RWPE1 (cell line): ENCODE measurements at regions not wholly inside any gene's neighbourhood (a gene's known extent, or its start where the extent isn't known, plus 50 kb on each side); places are given as distances from the start of the nearest gene placed in this dataset.

ENCODE experiments used
- CTCF ChIA-PET: fragments of 350-600 bp; sonication (Branson Sonifier 250); formaldehyde crosslinking; extraction: SDS; loops from one replicate; lab custom pipeline; 2021; lab: Yijun Ruan, JAX
- POLR2A ChIA-PET: fragments of 400-600 bp; formaldehyde crosslinking; extraction: SDS; loops from one replicate; lab custom pipeline; 2020; ENCODE audit warnings: antibody characterized with exemption; ENCODE audit not compliant: low non-redundant PET; lab: Yijun Ruan, JAX
- DNase-seq: peaks from one replicate; pipeline ENCODE4 v3.0.0; 2012; ENCODE audit warnings: low spot score
- H3K27ac ChIP-seq: fragments of 450-650 bp; 2 replicates; pipeline ENCODE4 v1.5.1; 2017
- TF ChIP-seq, protein P1 (sequence below): fragments of 450-650 bp; conservative IDR thresholded peaks from 2 replicates; pipeline ENCODE4 v1.5.1; 2017; ENCODE audit warnings: low read depth, mild to moderate bottlenecking

GRCh38 chr7:32680259-32681173 lies 185.2 kb downstream of the AVL9 start:
- CTCF ChIA-PET = no interaction called here
- no peak overlapping the region for H3K27ac ChIP-seq
- POLR2A ChIA-PET = no interaction called here
- no peak for DNase-seq
- TF ChIP-seq, protein P1, sequence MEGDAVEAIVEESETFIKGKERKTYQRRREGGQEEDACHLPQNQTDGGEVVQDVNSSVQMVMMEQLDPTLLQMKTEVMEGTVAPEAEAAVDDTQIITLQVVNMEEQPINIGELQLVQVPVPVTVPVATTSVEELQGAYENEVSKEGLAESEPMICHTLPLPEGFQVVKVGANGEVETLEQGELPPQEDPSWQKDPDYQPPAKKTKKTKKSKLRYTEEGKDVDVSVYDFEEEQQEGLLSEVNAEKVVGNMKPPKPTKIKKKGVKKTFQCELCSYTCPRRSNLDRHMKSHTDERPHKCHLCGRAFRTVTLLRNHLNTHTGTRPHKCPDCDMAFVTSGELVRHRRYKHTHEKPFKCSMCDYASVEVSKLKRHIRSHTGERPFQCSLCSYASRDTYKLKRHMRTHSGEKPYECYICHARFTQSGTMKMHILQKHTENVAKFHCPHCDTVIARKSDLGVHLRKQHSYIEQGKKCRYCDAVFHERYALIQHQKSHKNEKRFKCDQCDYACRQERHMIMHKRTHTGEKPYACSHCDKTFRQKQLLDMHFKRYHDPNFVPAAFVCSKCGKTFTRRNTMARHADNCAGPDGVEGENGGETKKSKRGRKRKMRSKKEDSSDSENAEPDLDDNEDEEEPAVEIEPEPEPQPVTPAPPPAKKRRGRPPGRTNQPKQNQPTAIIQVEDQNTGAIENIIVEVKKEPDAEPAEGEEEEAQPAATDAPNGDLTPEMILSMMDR = no peak

GRCh38 chr7:32679192-32679591 lies 183.9 kb downstream of the AVL9 start:
- ChIA-PET POLR2A (no interaction called here), CTCF (interaction anchor here (0.6 kb wide), 1 partner anchor 188 kb away, joined by 4 read pairs; no protein-coding TSS in a partner anchor)
- no peak for DNase-seq
- TF ChIP-seq, protein P1 = no peak
- H3K27ac ChIP-seq = no peak overlapping the region

- POLR2A ChIA-PET = no interaction called here
- H3K27ac ChIP-seq = no peak overlapping the region
- CTCF ChIA-PET = interaction anchor here (1.0 kb wide), 1 partner anchor 11 kb away, joined by 3 read pairs; no protein-coding TSS in a partner anchor
- DNase-seq = no peak
- TF ChIP-seq, protein P1 = no peak
Observed at GRCh38 chr7:32677593-32677992, 182.3 kb downstream of the AVL9 start.

DNA sequence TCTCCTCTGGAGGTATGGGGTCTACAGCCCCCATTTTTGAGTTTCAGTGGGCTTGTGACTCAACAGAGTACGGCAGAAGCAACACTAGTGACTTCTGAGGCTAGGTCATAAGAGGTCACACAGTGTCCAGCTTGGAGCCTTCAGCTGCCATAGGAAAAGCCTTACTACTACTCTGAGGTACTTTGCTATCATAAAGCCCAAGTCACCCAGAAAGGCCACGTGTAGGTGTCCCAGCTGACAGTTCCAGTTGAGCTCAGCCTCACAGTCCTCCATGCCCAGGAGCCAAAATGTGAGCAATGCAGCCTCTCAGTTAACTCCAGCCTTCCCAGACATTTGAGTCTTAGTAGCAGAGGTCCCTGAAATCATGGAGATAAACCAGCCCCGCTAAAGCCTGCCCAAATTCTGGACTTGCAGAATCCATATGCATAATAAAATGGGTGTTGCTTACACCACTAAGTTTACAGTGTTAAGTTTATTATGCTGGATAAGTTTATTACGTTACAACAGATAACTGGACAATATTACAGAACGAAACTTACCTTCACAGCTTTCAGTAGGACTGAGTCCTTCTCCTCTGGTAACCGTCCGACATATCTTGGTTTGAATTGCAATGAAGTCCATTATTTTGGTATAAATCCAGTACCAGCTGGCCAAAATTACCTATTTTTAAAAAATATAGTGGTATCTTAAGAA lies 181.1 kb downstream of the AVL9 start:
- H3K27ac ChIP-seq = no peak overlapping the region
- ChIA-PET POLR2A (no interaction called here), CTCF (no interaction called here)
- TF ChIP-seq, protein P1 = no peak
- DNase-seq = no peak

- TF ChIP-seq, protein P1 = no peak
- ChIA-PET POLR2A (no interaction called here), CTCF (no interaction called here)
- DNase-seq = no peak
- no peak overlapping the region for H3K27ac ChIP-seq
Observed at GRCh38 chr7:32673275-32673983, 178.1 kb downstream of the AVL9 start.
